ENCODE measurements at regions not wholly inside any gene's neighbourhood (a gene's known extent, or its start where the extent isn't known, plus 50 kb on each side); places are given as distances from the start of the nearest gene placed in this dataset.

DNA sequence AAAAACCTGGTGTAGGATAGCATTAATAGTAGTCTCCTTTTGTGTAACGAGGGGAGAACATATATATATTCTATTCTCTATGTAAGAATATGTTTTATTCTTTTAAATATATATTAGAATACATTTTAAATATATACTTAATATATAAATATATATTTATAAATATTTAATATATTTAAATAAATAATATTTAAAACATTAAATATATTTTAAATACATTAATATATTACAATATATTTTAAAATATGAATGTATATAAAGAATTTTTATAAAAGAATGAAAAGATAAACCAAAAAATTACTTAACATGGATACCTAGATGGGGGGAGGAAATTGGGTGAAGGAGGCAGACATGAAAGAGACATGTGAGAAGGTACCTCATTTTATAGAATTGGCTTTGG, 53.0 kb upstream of the ZNF831 start:
- Histone ChIP-seq H3K36me3 (no peaks in the 10 kb centered on the region), H3K4me1 (no peaks in the 10 kb centered on the region), H3K27me3 (no peaks in the 10 kb centered on the region), H3K9me3 (no peaks in the 10 kb centered on the region), H3K27ac (no peak overlapping the region), H3K4me3 (no peak overlapping the region)
- ATAC-seq, result no peak
- intact Hi-C loops (cut with DNase I), result no loop called here
- no peak for DNase-seq
- TF ChIP-seq, protein P1, sequence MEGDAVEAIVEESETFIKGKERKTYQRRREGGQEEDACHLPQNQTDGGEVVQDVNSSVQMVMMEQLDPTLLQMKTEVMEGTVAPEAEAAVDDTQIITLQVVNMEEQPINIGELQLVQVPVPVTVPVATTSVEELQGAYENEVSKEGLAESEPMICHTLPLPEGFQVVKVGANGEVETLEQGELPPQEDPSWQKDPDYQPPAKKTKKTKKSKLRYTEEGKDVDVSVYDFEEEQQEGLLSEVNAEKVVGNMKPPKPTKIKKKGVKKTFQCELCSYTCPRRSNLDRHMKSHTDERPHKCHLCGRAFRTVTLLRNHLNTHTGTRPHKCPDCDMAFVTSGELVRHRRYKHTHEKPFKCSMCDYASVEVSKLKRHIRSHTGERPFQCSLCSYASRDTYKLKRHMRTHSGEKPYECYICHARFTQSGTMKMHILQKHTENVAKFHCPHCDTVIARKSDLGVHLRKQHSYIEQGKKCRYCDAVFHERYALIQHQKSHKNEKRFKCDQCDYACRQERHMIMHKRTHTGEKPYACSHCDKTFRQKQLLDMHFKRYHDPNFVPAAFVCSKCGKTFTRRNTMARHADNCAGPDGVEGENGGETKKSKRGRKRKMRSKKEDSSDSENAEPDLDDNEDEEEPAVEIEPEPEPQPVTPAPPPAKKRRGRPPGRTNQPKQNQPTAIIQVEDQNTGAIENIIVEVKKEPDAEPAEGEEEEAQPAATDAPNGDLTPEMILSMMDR (IDR thresholded peaks at IDR 0.05), result no peak

DNA sequence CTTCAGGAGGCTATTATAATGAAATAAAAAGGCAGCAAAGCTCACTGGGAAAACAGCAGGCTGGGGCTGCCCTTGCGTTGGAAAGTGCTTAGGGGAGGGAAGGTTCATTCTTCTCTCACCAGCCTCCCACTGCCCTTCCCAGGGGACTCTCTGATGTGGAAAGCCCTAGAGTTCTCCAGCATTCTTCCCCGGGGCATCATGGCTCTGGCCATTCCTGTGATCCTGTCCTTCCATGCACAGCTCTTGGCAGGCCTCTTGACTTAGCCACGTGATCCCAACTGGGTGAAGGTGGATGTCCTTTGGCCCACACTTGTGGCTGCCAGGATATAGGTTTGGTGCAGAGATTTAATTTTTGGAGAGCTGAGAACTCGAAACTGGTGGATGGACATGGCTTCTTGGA, 58.0 kb upstream of the ZNF831 start:
- TF ChIP-seq, protein P1 (IDR thresholded peaks at IDR 0.05), result no peak
- intact Hi-C loops (cut with DNase I), result no loop called here
- ATAC-seq (no peak), DNase-seq (no peak)
- Histone ChIP-seq H3K27ac (no peak overlapping the region), H3K4me3 (no peak overlapping the region), H3K4me1 (peaks cover 0 to 37% of the 10 kb centered on the region in 2 donors), H3K27me3 (peaks cover 0 to 6% of the 10 kb centered on the region in 2 donors), H3K36me3 (no peaks in the 10 kb centered on the region), H3K9me3 (no peaks in the 10 kb centered on the region)

DNA sequence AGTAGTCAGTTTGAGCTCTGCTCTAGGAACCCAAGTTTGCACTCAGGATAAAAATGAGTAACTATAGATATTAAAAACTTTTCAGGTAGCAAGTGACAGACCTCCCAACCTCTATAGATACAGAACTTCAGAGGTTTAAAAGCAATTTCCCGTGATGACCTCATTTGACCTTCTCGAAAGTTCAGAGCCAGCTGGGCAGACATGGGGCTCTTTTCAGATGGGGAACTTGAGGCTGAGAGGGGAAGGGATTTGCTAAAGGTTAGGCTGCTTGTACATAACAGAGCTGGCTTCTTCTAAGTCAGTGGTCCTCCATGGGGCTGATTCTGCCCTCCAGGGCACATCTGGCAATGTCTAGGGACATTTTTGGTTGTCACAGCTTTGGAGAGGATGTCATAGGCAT, 58.8 kb upstream of the ZNF831 start:
- intact Hi-C loops (cut with DNase I), result no loop called here
- TF ChIP-seq, protein P1 (IDR thresholded peaks at IDR 0.05), result no peak
- Histone ChIP-seq H3K27ac (no peak overlapping the region), H3K27me3 (peaks cover 0 to 6% of the 10 kb centered on the region in 2 donors), H3K4me3 (no peak overlapping the region), H3K36me3 (no peaks in the 10 kb centered on the region), H3K4me1 (peaks cover 0 to 37% of the 10 kb centered on the region in 2 donors), H3K9me3 (no peaks in the 10 kb centered on the region)
- no peak for DNase-seq
- no peak for ATAC-seq

DNA sequence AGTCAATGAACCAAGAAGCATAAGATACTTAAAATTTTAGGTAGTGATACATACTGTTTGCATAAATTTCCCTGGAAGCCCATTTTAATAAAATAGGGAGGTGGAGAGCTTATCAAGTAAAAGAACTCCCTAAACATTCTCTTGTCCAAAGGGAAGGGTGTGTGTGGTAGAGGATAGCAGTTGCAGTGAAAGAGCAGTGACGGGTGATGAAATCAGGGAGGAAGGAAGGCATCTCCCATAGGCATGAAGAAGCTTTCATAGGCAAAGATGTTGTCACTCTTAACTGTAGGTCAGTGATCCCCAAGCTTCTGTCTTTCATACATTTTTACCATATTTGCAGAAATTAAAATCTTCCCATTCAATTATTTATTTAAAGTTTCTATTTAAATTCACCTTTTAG, 60.0 kb upstream of the ZNF831 start:
- H3K36me3 ChIP-seq, result no peaks in the 10 kb centered on the region
- H3K4me3 ChIP-seq, result no peak overlapping the region
- peak overlapping the region in 1 of 2 donors; percentile 77 for H3K27ac ChIP-seq
- intact Hi-C loops (cut with DNase I), result no loop called here
- TF ChIP-seq, protein P1 (IDR thresholded peaks at IDR 0.05), result no peak
- H3K4me1 ChIP-seq, result peaks cover 0 to 37% of the 10 kb centered on the region in 2 donors
- H3K9me3 ChIP-seq, result no peaks in the 10 kb centered on the region
- ATAC-seq (no peak), DNase-seq (no peak)
- H3K27me3 ChIP-seq, result peaks cover 0 to 6% of the 10 kb centered on the region in 2 donors

DNA sequence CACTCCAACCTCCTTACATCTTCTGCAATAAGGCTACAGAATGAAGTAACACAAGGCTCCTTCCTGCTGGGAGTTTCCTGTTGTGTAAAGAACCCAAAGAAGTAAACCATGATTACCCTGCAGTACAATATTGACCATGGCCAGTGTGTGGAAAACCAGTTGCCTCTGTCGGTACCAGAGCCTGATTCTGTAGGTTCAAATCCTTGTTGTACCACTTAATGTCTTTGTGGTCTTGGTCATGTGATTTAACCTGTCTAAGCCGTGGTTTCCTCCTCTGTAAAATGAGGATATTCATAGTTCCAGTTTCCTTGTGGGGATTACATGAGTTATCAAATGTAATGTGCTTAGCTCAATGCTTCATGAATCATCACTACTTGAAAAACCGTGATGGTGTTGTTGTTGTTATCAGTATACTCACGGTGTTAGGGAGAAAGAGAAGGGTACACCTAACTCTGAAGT, 60.3 kb upstream of the PRELID3B start:
- Histone ChIP-seq H3K4me1 (peaks cover 0 to 37% of the 10 kb centered on the region in 2 donors), H3K36me3 (no peaks in the 10 kb centered on the region), H3K27ac (peak overlapping the region in 1 of 2 donors; percentile 77), H3K9me3 (no peaks in the 10 kb centered on the region), H3K4me3 (no peak overlapping the region), H3K27me3 (peaks cover 0 to 6% of the 10 kb centered on the region in 2 donors)
- ATAC-seq (peak; percentile 21), DNase-seq (no peak)
- intact Hi-C loops (cut with DNase I), result no loop called here
- TF ChIP-seq, protein P1 (IDR thresholded peaks at IDR 0.05), result no peak
